Kidney epithelial cell (primary cell): ENCODE measurements at regions not wholly inside any gene's neighbourhood (a gene's known extent, or its start where the extent isn't known, plus 50 kb on each side); places are given as distances from the start of the nearest gene placed in this dataset.
"Not testable (repeated sequence)": the region's sequence is repeated elsewhere in the genome, so short reads cannot be mapped to it uniquely, and the experiment has no call there.

Experiments
- DNase-seq: peaks from one replicate; pipeline ENCODE4 v3.0.0-alpha.2; 2010; ENCODE audit warnings: low read depth
- H3K27me3 ChIP-seq: 2 replicates; pipeline ENCODE4 v1.6.0; 2011; ENCODE audit warnings: low read length; ENCODE audit not compliant: control insufficient read depth, insufficient read depth
- H3K36me3 ChIP-seq: 2 replicates; pipeline ENCODE4 v1.5.1; 2011; ENCODE audit warnings: low read length; ENCODE audit not compliant: control insufficient read depth, insufficient read depth
- H3K4me3 ChIP-seq: 2 replicates; pipeline ENCODE4 v1.5.1; 2011; ENCODE audit warnings: low read depth, mild to moderate bottlenecking, control low read depth, low read length
- TF ChIP-seq, protein P1 (sequence below): IDR thresholded peaks from 2 replicates; pipeline ENCODE4 v1.5.1; 2011; ENCODE audit warnings: mild to moderate bottlenecking, moderate library complexity, low read length, control low read depth, inconsistent platforms; ENCODE audit not compliant: insufficient read depth, poor library complexity, severe bottlenecking

DNA sequence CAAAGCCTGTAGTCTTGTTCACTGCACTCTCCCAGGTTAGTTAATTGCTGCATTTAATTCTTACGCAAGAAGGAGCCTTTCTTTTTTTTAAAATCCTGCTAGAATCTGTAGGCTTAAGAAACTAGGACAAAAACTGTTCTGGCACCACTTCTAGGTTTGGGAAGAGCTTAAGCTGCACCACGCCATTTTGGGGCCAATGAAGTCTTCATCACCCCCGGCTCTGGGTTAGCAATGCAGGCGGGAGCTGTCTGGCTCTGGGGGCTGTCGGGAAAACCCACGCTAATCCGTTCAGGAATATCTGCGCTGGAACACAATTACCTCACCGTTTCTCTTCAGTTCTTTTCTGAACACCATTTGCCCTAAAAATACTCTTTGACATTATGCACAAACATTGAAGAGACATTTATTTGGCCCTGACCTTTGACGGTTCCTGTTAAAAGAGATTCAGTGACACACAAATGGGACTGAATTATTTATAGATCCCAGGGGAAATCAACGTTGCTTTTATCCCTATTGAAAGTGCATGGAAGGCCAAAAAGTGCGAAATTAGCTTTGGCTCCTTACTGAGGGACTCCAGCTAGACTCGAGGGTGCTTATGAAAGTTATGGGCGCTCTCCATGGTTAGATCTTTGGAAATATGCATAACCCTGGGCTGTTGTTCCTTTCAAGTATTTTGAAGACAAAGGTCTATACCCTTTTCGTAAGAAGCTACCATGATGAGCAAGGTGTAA, 249.2 kb downstream of the HAPSTR1 start:
- DNase-seq: no peak
- H3K4me3 ChIP-seq: no peak overlapping the region
- TF ChIP-seq, protein P1, sequence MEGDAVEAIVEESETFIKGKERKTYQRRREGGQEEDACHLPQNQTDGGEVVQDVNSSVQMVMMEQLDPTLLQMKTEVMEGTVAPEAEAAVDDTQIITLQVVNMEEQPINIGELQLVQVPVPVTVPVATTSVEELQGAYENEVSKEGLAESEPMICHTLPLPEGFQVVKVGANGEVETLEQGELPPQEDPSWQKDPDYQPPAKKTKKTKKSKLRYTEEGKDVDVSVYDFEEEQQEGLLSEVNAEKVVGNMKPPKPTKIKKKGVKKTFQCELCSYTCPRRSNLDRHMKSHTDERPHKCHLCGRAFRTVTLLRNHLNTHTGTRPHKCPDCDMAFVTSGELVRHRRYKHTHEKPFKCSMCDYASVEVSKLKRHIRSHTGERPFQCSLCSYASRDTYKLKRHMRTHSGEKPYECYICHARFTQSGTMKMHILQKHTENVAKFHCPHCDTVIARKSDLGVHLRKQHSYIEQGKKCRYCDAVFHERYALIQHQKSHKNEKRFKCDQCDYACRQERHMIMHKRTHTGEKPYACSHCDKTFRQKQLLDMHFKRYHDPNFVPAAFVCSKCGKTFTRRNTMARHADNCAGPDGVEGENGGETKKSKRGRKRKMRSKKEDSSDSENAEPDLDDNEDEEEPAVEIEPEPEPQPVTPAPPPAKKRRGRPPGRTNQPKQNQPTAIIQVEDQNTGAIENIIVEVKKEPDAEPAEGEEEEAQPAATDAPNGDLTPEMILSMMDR: no peak
- no peaks in the 10 kb centered on the region for H3K36me3 ChIP-seq
- no peaks in the 10 kb centered on the region for H3K27me3 ChIP-seq

DNA sequence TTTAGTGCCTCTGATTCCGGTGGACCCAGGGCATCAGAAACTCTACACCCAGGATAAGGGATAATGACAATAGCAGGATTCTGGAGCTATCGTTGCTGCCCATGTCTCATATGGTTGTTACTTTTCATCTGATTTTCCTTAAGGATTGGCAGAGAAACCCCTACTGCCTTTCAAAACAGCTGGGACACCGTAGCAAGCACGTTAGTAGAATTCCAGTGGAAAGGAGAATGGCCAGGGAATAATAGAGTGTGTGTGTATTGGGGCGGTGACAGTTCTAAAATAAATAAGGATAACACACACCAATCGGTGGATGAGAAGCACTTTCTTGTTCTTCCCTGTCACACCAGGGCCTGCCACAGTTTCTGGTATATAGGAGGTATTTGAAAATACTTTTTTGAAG, 251.8 kb downstream of the HAPSTR1 start:
- DNase-seq: no peak
- Histone ChIP-seq H3K36me3 (no peaks in the 10 kb centered on the region), H3K27me3 (no peaks in the 10 kb centered on the region), H3K4me3 (no peak overlapping the region)
- TF ChIP-seq, protein P1: no peak

DNA sequence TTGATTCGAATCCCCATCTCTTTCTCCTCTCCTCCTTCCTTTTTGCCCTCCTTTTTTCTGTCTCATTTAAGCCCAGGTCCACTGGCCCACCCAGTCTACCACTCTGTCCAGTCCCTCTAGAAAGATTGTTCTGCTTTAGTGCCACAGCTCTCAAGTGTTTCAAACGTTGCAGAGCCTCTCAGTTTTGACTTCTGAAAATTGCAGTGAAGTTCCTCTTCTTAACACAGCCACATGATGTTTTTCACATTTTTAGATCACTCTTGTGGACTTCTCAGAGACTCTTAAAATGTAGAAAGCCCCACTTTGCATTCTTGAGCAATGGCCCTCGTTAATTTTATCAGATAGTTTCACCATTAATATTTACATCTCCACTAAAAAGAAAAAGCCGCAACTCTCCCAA, 253.1 kb downstream of the HAPSTR1 start:
- DNase-seq: no peak
- no peaks in the 10 kb centered on the region for H3K27me3 ChIP-seq
- no peaks in the 10 kb centered on the region for H3K36me3 ChIP-seq
- no peak overlapping the region for H3K4me3 ChIP-seq
- TF ChIP-seq, protein P1: no peak

DNA sequence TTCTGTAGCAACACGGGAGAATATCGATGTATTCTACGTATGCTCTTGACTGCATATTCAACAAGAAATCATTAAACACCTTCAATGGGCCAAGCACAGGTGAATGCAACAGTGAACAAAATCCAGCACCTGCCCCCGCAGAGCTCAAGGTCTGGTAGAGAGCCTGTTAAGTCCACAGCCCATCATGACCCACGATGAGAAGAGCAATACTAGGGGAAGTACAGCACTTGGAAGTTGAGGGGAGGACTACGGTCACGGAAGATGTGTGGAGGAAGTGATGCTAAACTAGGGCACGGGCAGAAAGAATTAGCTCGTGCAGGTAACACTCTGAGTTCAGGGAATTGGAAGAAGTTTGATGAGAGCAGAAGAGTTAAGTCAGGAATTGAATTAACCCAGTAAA, 253.6 kb downstream of the HAPSTR1 start:
- Histone ChIP-seq H3K4me3 (no peak overlapping the region), H3K36me3 (no peaks in the 10 kb centered on the region), H3K27me3 (no peaks in the 10 kb centered on the region)
- TF ChIP-seq, protein P1: no peak
- DNase-seq: no peak

DNA sequence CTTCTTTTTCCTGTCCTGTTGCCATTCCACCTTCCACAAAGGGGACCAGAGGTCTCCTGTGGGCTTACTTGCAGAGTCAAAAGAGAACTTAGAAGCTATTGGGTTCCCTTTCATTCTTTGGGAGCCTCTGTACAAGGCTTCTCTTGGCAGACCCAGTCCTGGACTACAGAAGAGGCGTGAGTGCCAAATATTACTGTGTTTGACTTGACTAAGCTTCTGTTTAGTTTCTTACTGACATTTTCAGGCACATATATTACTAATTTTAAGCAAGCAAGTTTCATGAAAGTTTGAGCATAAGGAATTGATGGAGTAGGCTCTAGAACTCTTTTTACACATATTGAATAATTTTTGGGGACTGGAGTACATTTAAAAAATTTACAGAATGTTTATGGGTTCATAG, 254.4 kb downstream of the HAPSTR1 start:
- Histone ChIP-seq H3K27me3 (no peaks in the 10 kb centered on the region), H3K36me3 (no peaks in the 10 kb centered on the region), H3K4me3 (no peak overlapping the region)
- TF ChIP-seq, protein P1: no peak
- DNase-seq: no peak

DNA sequence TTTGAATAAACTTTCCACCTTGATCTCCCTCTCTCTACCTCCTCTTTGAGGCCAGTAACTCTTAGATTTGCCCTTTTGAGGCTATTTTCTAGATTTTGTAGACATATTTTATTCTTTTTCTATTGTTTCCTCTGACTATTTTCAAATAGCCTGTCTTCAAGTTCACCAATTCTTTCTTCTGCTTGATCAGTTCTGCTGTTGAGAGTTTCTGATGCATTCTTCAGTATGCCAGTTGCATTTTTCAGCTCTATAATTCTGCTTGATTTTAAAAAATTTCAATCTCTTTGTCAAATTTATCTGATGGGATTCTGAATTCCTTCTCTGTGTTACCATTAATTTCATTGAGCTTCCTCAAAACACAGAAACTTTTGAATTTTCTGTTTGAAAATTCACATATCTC, 257.5 kb downstream of the HAPSTR1 start:
- no peak for DNase-seq
- H3K27me3 ChIP-seq: no peaks in the 10 kb centered on the region
- H3K4me3 ChIP-seq: no peak overlapping the region
- H3K36me3 ChIP-seq: no peaks in the 10 kb centered on the region
- TF ChIP-seq, protein P1: no peak

DNA sequence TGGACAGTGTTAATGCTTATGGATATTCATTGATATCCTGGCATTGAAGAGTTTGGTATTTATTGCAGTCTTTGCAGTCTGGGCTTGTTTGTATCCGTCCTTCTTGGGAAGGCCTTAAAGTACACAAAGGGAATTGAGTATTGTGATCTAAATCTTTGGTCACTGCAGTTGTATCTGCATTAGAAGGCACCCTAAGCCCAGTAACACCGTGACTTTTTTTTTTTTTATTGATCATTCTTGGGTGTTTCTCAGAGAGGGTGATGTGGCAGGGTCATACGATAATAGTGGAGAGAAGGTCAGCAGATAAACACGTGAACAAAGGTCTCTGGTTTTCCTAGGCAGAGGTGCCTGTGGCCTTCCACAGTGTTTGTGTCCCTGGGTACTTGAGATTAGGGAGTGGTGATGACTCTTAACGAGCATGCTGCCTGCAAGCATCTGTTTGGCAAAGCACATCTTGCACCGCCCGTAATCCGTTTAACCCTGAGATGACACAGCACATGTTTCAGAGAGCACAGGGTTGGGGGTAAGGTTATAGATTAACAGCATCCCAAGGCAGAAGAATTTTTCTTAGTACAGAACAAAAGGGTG, 258.0 kb downstream of the HAPSTR1 start:
- H3K27me3 ChIP-seq, DNase-seq, H3K4me3 ChIP-seq, H3K36me3 ChIP-seq: not testable (repeated sequence)

DNA sequence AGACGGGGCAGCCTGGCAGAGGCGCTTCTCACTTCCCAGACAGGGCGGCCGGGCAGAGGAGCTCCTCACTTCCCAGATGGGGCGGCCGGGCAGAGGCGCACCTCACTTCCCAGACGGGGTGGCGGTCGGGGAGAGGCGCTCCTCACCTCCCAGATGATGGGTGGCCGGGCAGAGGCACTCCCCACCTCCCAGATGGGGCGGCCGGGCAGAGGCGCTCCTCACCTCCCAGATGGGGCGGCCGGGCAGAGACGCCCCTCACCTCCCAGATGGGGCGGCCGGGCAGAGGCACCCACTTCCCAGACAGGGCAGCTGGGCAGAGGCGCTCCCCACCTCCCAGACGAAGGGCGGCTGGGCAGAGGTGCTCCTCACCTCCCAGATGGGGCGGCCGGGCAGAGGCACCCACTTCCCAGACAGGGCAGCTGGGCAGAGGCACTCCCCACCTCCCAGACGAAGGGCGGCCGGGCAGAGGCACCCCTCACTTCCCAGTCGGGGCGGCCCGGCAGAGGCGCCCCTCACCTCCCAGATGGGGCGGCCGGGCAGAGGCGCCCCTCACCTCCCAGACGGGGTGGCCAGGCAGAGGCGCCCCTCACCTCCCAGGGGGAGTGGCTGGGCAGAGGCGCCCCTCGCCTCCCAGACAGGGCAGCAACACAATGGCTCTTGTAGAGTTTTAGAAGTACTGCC, 258.8 kb downstream of the HAPSTR1 start:
- H3K4me3 ChIP-seq, DNase-seq, H3K36me3 ChIP-seq, H3K27me3 ChIP-seq: not testable (repeated sequence)
